ENCODE measurements at regions not wholly inside any gene's neighbourhood (a gene's known extent, or its start where the extent isn't known, plus 50 kb on each side); places are given as distances from the start of the nearest gene placed in this dataset.

DNA sequence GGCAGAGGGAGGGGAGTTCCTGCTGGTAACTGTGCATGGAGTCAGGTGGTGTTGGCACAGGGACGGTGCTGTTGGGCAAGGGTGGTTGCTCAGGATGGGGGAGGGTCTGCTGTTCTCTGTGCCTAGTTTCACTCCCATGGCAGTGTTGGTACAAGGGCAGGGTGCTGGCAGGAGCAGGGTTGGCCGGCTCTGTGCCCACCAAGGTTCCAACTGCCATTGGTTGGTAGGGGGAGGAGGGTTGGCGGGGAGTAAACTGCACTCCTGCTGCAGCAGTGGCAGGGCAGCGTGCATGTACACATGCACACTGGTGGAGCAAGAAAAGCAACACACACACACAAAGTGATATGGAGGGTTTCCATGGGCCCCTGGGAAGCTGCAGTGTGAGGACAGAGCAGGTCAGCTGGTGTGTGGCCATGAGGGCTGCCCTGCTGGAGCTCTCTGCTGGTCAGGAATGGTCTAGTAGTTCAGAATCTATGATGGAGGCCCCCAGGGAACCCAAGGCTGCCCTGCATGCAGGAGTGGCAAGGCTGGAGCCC, 269.9 kb upstream of the MGAT4C start:
- TF ChIP-seq CTCF (IDR thresholded peaks at IDR 0.05; ENCODE audit: extremely low read depth, missing control alignments), result no peak

DNA sequence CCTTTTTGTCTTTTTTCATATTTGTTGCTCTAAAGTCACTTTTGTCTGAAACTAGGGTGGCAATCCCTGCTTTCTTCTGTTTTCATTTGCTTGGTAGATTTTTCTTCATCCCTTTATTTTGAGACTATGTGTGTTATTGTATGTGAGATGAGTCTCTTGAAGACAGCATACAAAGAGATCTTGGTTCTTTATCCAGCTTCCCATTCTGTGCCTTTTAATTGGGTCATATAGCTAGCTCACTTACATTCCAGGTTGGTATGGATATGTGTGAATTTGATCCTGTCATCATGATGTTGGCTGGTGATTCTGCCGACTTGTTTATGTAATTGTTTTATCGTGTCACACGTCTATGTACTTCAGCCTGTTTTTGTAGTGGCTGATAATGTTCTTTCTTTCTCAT, 267.7 kb upstream of the MGAT4C start:
- no peak for DNase-seq (ENCODE audit: low spot score)
- TF ChIP-seq CTCF (IDR thresholded peaks at IDR 0.05; ENCODE audit: extremely low read depth, missing control alignments), result no peak

More for the DNA sequence above, 269.9 kb upstream of the MGAT4C start:
- DNase-seq (ENCODE audit: low spot score), result no peak

GRCh38 chr12:86521870-86522269, 265.7 kb upstream of the MGAT4C start:
- TF ChIP-seq CTCF (IDR thresholded peaks at IDR 0.05; ENCODE audit: extremely low read depth, missing control alignments), result no peak
- no peak for DNase-seq (ENCODE audit: low spot score)

DNA sequence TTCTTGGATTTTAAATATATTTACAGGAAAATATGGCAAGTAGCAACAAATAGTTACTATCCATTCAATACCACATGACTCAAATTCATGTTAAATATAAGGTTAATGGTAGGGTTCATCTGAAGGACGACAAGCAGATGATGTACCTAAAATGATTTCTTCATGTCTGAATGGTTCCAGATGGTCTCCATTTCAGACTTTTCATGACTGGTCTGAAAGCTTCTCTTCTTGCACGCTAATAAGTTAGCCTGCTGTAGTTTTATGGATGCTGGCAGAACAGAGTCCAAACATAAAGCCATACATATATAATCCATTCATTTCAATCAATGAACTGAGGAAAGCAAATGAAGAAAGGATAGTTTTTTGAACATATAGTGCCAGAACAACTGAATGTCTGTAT, 257.0 kb upstream of the MGAT4C start:
- DNase-seq (ENCODE audit: low spot score), result no peak
- no peak for TF ChIP-seq CTCF (IDR thresholded peaks at IDR 0.05; ENCODE audit: extremely low read depth, missing control alignments)

- no peak for TF ChIP-seq CTCF (IDR thresholded peaks at IDR 0.05; ENCODE audit: extremely low read depth, missing control alignments)
- no peak for DNase-seq (ENCODE audit: low spot score)
Observed at GRCh38 chr12:86496595-86496994, 240.4 kb upstream of the MGAT4C start.

GRCh38 chr12:86484473-86484872, 228.3 kb upstream of the MGAT4C start:
- TF ChIP-seq CTCF (IDR thresholded peaks at IDR 0.05; ENCODE audit: extremely low read depth, missing control alignments), result no peak
- DNase-seq (ENCODE audit: low spot score), result no peak

- TF ChIP-seq CTCF (IDR thresholded peaks at IDR 0.05; ENCODE audit: extremely low read depth, missing control alignments), result no peak
- no peak for DNase-seq (ENCODE audit: low spot score)
Observed at GRCh38 chr12:86473231-86473630, 217.0 kb upstream of the MGAT4C start.

Measured in GM20000 (cell line).